K562 (cell line): ENCODE measurements at regions not wholly inside any gene's neighbourhood (a gene's known extent, or its start where the extent isn't known, plus 50 kb on each side); places are given as distances from the start of the nearest gene placed in this dataset.

Source experiments
- ATAC-seq: fragments of 200-7000 bp; cut with Tn5 transposase; 3 replicates; pipeline ENCODE4 v1.9.1; 2020; ENCODE audit warnings: moderate library complexity
- BruUV-seq: library from RNA; stranded (reverse); fragments of 400-500 nt; replicated peaks from 2 replicates; lab custom pipeline; 2021; lab: Mats Ljungman, UMichigan
- CTCF ChIA-PET: fragments of 300-600 bp; formaldehyde crosslinking; extraction: SDS; loops from one replicate; lab custom pipeline; 2021; ENCODE audit warnings: low intra/inter-chr PET ratio; lab: Yijun Ruan, JAX
- POLR2A ChIA-PET: fragments of 300-600, 350-650 bp; sonication (Branson Sonifier 250); formaldehyde crosslinking; extraction: SDS; loops from one replicate; lab custom pipeline; 2021; ENCODE audit warnings: antibody characterized with exemption, inconsistent platforms; lab: Yijun Ruan, JAX
- DNase-seq, 4 experiments: peaks; one replicate each; pipeline versions ENCODE4 v3.0.0 to v3.0.0-alpha.2; 2011 to 2018; ENCODE audit warnings: low spot score in 3 of 4, mixed read lengths in 3 of 4; ENCODE audit errors: extremely low read depth in 1 of 4
- FAIRE-seq: peaks from 2 replicates; lab custom pipeline; 2011; peaks lifted over from hg19 to GRCh38; lab: Jason Lieb, UNC
- H2AFZ ChIP-seq: 2 replicates; pipeline ENCODE4 v1.6.0; 2011; ENCODE audit warnings: low read depth, low read length, control low read depth, inconsistent platforms
- H3K27ac ChIP-seq: fragments of 200-600 bp; 3 replicates; pipeline ENCODE4 v1.8.0; 2011; ENCODE audit warnings: low read depth, mild to moderate bottlenecking, control low read depth, inconsistent platforms, low read length, moderate library complexity, mixed read lengths; ENCODE audit errors: extremely low read depth
- H3K27me3 ChIP-seq, 2 experiments: fragments of 300-600 bp in 1 of 2; 2 replicates in 1 of 2; 3 replicates in 1 of 2; pipeline versions ENCODE4 v1.6.0 to v1.8.0; 2011; ENCODE audit warnings: inconsistent platforms in 2 of 2, low read length in 2 of 2, mild to moderate bottlenecking in 1 of 2, mixed read lengths in 1 of 2, moderate library complexity in 1 of 2; ENCODE audit not compliant: control insufficient read depth in 2 of 2, insufficient read depth in 2 of 2
- H3K36me3 ChIP-seq: fragments of 300-600 bp; 3 replicates; pipeline ENCODE4 v1.8.0; 2011; ENCODE audit warnings: mild to moderate bottlenecking, low read length, inconsistent platforms; ENCODE audit not compliant: control insufficient read depth, insufficient read depth
- H3K4me1 ChIP-seq, 2 experiments: fragments of 200-600 bp in 1 of 2; replicated peaks in 1 of 2; 2 replicates in 1 of 2; 3 replicates in 1 of 2; pipeline versions ENCODE4 v1.5.1 to v1.8.0; 2011; ENCODE audit warnings: inconsistent platforms in 2 of 2, low read length in 2 of 2, mild to moderate bottlenecking in 1 of 2, mixed read lengths in 1 of 2, moderate library complexity in 1 of 2; ENCODE audit not compliant: control insufficient read depth in 2 of 2, insufficient read depth in 2 of 2
- H3K4me2 ChIP-seq: 2 replicates; pipeline ENCODE4 v1.6.1; 2011; ENCODE audit warnings: low read length, control low read depth, inconsistent platforms, mixed read lengths; ENCODE audit not compliant: insufficient read depth
- H3K4me3 ChIP-seq: fragments of 200-600 bp; sonication (generic), shearing (Covaris generic); 2 replicates; pipeline ENCODE4 v1.5.1; 2016; ENCODE audit warnings: control low read depth, inconsistent platforms
- H3K79me2 ChIP-seq: fragments of 200-600 bp; 3 replicates; pipeline ENCODE4 v1.8.0; 2011; ENCODE audit warnings: low read length, inconsistent platforms; ENCODE audit not compliant: control insufficient read depth, insufficient read depth
- H3K9ac ChIP-seq, 2 experiments: 2 replicates each; pipeline versions ENCODE4 v1.6.0 to v1.6.1; 2011; ENCODE audit warnings: low read depth in 2 of 2, low read length in 2 of 2, control low read depth in 1 of 2, inconsistent platforms in 1 of 2, mild to moderate bottlenecking in 1 of 2, mixed read lengths in 1 of 2; ENCODE audit not compliant: insufficient read depth in 1 of 2
- H3K9me1 ChIP-seq: one replicate; pipeline ENCODE4 v1.6.0; 2011; ENCODE audit warnings: inconsistent platforms, mild to moderate bottlenecking, low read length, moderate library complexity; ENCODE audit not compliant: control insufficient read depth, insufficient read depth
- H3K9me3 ChIP-seq: replicated peaks from 2 replicates; pipeline ENCODE4 v1.5.1; 2011; ENCODE audit warnings: low read depth, low read length, inconsistent platforms; ENCODE audit not compliant: control insufficient read depth, insufficient read depth
- H4K20me1 ChIP-seq: replicated peaks from 2 replicates; pipeline ENCODE4 v1.6.1; 2011; ENCODE audit warnings: low read length, inconsistent platforms, mixed read lengths; ENCODE audit not compliant: control insufficient read depth, insufficient read depth
- ARNT ChIP-seq, 2 experiments: fragments of 450-650 bp; IDR thresholded peaks; 2 replicates each; pipeline ENCODE4 v1.6.1; 2016; ENCODE audit warnings: mild to moderate bottlenecking in 1 of 2
- CHD2 ChIP-seq: IDR thresholded peaks from 2 replicates; pipeline ENCODE4 v1.6.1; 2011; ENCODE audit warnings: low read depth, low read length
- DDX20 ChIP-seq: fragments of 450-650 bp; IDR thresholded peaks from 2 replicates; pipeline ENCODE4 v1.6.1; 2016; ENCODE audit warnings: missing genetic modification characterization, low read depth, mild to moderate bottlenecking, missing compliant biosample characterization, moderate library complexity
- E2F3 ChIP-seq: fragments of 250-450 bp; sonication (Bioruptor Pico); IDR thresholded peaks from 2 replicates; pipeline ENCODE4 v1.4.0; 2020; ENCODE audit warnings: mild to moderate bottlenecking
- GTF2B ChIP-seq: IDR thresholded peaks from 2 replicates; pipeline ENCODE4 v1.6.1; 2011; ENCODE audit not compliant: insufficient read length; ENCODE audit errors: extremely low read depth
- GTF2F1 ChIP-seq: IDR thresholded peaks from 2 replicates; pipeline ENCODE4 v1.6.1; 2011; ENCODE audit warnings: low read depth, low read length, improper control_type of control experiment
- IRF1 ChIP-seq: sonication (generic); formaldehyde crosslinking; IDR thresholded peaks from 2 replicates; pipeline ENCODE4 v1.8.0; 2022; ENCODE audit warnings: missing genetic modification reagents, mild to moderate bottlenecking, borderline replicate concordance
- KAT2B ChIP-seq: IDR thresholded peaks from one replicate; pipeline ENCODE4 v1.6.1; 2012; ENCODE audit warnings: low read depth, mild to moderate bottlenecking, control low read depth, inconsistent platforms, low read length, moderate library complexity
- KLF16 ChIP-seq: IDR thresholded peaks from 2 replicates; pipeline ENCODE4 v1.6.1; 2016; ENCODE audit warnings: antibody characterized with exemption
- MBD1 ChIP-seq: fragments of 250-450 bp; sonication (Bioruptor Pico); IDR thresholded peaks from 2 replicates; pipeline ENCODE4 v1.8.0; 2022; ENCODE audit warnings: inconsistent platforms
- NFYB ChIP-seq: IDR thresholded peaks from 2 replicates; pipeline ENCODE4 v1.6.1; 2011; ENCODE audit warnings: mild to moderate bottlenecking, moderate library complexity; ENCODE audit not compliant: insufficient read length; ENCODE audit errors: extremely low read depth
- PHF20 ChIP-seq: fragments of 450-650 bp; IDR thresholded peaks from 2 replicates; pipeline ENCODE4 v1.6.1; 2018; ENCODE audit not compliant: partially characterized antibody
- RHOXF2B ChIP-seq: fragments of 250-450 bp; sonication (Bioruptor Pico); conservative IDR thresholded peaks from 2 replicates; pipeline ENCODE4 v1.5.1; 2021
- SLC30A9 ChIP-seq: fragments of 250-450 bp; sonication (Bioruptor Pico); IDR thresholded peaks from 2 replicates; pipeline ENCODE4 v1.8.0; 2022; ENCODE audit warnings: mild to moderate bottlenecking, moderate library complexity
- SOX6 ChIP-seq: fragments of 450-650 bp; IDR thresholded peaks from 2 replicates; pipeline ENCODE4 v1.6.1; 2014; ENCODE audit warnings: mild to moderate bottlenecking
- TOE1 ChIP-seq, 2 experiments: fragments of 450-650 bp in 1 of 2; sonication (generic) in 1 of 2; formaldehyde crosslinking in 1 of 2; IDR thresholded peaks; 2 replicates each; pipeline versions ENCODE4 v1.7.1 to v1.8.0; 2016 to 2022; ENCODE audit warnings: borderline replicate concordance in 2 of 2, mild to moderate bottlenecking in 2 of 2, antibody characterized with exemption in 1 of 2, inconsistent platforms in 1 of 2, low read depth in 1 of 2, missing genetic modification reagents in 1 of 2, moderate library complexity in 1 of 2
- ZKSCAN3 ChIP-seq: fragments of 250-450 bp; sonication (Bioruptor Pico); IDR thresholded peaks from 2 replicates; pipeline ENCODE4 v1.4.0; 2020
- ZNF263 ChIP-seq: sonication (generic); formaldehyde crosslinking; IDR thresholded peaks from 2 replicates; pipeline ENCODE4 v1.8.0; 2022; ENCODE audit warnings: mild to moderate bottlenecking, missing genetic modification reagents, borderline replicate concordance
- ZNF57 ChIP-seq: fragments of 450-650 bp; formaldehyde crosslinking; IDR thresholded peaks from 2 replicates; pipeline ENCODE4 v1.4.0; 2020; ENCODE audit warnings: mild to moderate bottlenecking, moderate library complexity
- ZNF75A ChIP-seq: fragments of 450-650 bp; formaldehyde crosslinking; IDR thresholded peaks from 2 replicates; pipeline ENCODE4 v1.4.0; 2020; ENCODE audit warnings: mild to moderate bottlenecking
- ZNF764 ChIP-seq: fragments of 250-450 bp; sonication (Bioruptor Pico); IDR thresholded peaks from 2 replicates; pipeline ENCODE4 v1.4.0; 2020; ENCODE audit warnings: low read depth, mild to moderate bottlenecking, moderate library complexity
- ZNF785 ChIP-seq: fragments of 250-450 bp; sonication (Bioruptor Pico); IDR thresholded peaks from 2 replicates; pipeline ENCODE4 v1.4.0; 2020; ENCODE audit warnings: mild to moderate bottlenecking
- WGBS: fragments of 100-300 bp; shearing (Covaris generic); methylation state at CpG from one replicate; pipeline ENCODE4 v1.1.6; 2016; ENCODE audit warnings: low coverage, mixed read lengths; ENCODE audit not compliant: insufficient coverage; ENCODE audit errors: missing lambda C conversion rate; 5-methylcytosine and 5-hydroxymethylcytosine counted together
- in situ Hi-C: fragments of 300-500 bp; cut with MboI; formaldehyde crosslinking; loops from 4 replicates; pipeline ENCODE4 v1.15.0; 2018; ENCODE audit warnings: inconsistent platforms, mixed read lengths
- intact Hi-C: fragments of 100-400 bp; cut with micrococcal nuclease; formaldehyde crosslinking; loops from 2 replicates; pipeline ENCODE4 v1.14.2; 2022

- TF ChIP-seq MBD1 (no peak), IRF1 (CRISPR knock-in tag) (no peak), TOE1 (IDR thresholded peaks at IDR 0.05; ENCODE audit: borderline replicate concordance) (no peak), TOE1 (CRISPR knock-in tag; IDR thresholded peaks at IDR 0.05; ENCODE audit: borderline replicate concordance, low read depth) (no peak), DDX20 (tag) (no peak), ZNF785 (CRISPR knock-in tag) (no peak), PHF20 (no peak), ZNF263 (CRISPR knock-in tag) (no peak), ZNF764 (CRISPR knock-in tag) (no peak)
Observed at GRCh38 chr6:147858421-147858820, 349.9 kb downstream of the SAMD5 start (continued).

- in situ Hi-C loops = no loop called here
- ChIA-PET CTCF (no interaction called here), POLR2A (interaction anchor here (0.5 kb wide), 1 partner anchor 183 kb away, joined by 3 read pairs; no protein-coding TSS in a partner anchor)
- no peak overlapping the region for H3K9ac ChIP-seq
- no peak overlapping the region for H3K4me3 ChIP-seq
- WGBS = 7% methylated on average over 4 of the region's 4 CpGs
- H3K9me3 ChIP-seq = no peaks in the 10 kb centered on the region
- ATAC-seq (no peak), FAIRE-seq (no peak), DNase-seq (no peak)
- H3K9me1 ChIP-seq = no peaks in the 10 kb centered on the region
- BruUV-seq = no TSS peak
- H3K4me2 ChIP-seq = no peak overlapping the region
- H3K27ac ChIP-seq = no peak overlapping the region
- no peak overlapping the region for H2AFZ ChIP-seq
- intact Hi-C loops = no loop called here
- no peaks in the 10 kb centered on the region for H3K27me3 ChIP-seq
- H4K20me1 ChIP-seq = no peaks in the 10 kb centered on the region
- H3K36me3 ChIP-seq = no peaks in the 10 kb centered on the region
- H3K79me2 ChIP-seq = no peaks in the 10 kb centered on the region
- no peaks in the 10 kb centered on the region for H3K4me1 ChIP-seq
- TF ChIP-seq NFYB (no peak), GTF2F1 (no peak), KAT2B (no peak), SLC30A9 (CRISPR knock-in tag) (no peak), ZNF57 (CRISPR knock-in tag) (no peak), CHD2 (no peak), ZKSCAN3 (no peak), SOX6 (no peak), ZNF75A (CRISPR knock-in tag) (no peak), RHOXF2B (CRISPR knock-in tag) (no peak), ARNT (IDR thresholded peaks at IDR 0.05) (no peak), GTF2B (no peak), KLF16 (no peak), ZNF263 (CRISPR knock-in tag) (no peak), E2F3 (CRISPR knock-in tag) (no peak)
Observed at GRCh38 chr6:147859071-147859470, 350.6 kb downstream of the SAMD5 start.
